DMS79 treated with DMSO at 0.1 percent for 48 hours (cell line): ENCODE measurements at regions not wholly inside any gene's neighbourhood (a gene's known extent, or its start where the extent isn't known, plus 50 kb on each side); places are given as distances from the start of the nearest gene placed in this dataset.
"Not testable (repeated sequence)": the region's sequence is repeated elsewhere in the genome, so short reads cannot be mapped to it uniquely, and the experiment has no call there.

Experiments
- DNase-seq: peaks from one replicate; lab custom pipeline; 2025; lab: John Stamatoyannopoulos, UW

- no peak for DNase-seq
Observed at GRCh38 chr7:156038345-156038744, 226.1 kb upstream of the SHH start.

DNA sequence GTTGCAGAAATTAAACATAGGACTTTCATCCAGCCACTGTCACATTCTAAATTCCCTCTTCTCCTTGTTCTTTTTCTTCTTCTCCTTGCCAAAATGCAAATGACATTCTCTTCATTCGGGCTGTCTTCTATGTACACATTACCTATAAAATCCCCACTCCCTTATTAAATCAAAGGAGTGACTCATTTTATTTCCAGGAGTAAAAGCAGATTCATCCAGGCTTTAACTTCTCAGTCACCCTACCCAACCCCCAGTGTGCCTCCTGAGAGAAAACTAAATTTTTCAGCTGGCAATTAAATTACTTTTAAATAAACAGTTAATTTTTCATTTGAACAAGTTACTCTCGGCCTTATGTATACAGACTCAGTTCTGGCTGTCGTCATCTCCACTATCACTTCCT, 223.9 kb upstream of the SHH start:
- DNase-seq, result no peak

- DNase-seq, result not testable (repeated sequence)
Observed at GRCh38 chr7:156035387-156035786, 223.1 kb upstream of the SHH start.

DNA sequence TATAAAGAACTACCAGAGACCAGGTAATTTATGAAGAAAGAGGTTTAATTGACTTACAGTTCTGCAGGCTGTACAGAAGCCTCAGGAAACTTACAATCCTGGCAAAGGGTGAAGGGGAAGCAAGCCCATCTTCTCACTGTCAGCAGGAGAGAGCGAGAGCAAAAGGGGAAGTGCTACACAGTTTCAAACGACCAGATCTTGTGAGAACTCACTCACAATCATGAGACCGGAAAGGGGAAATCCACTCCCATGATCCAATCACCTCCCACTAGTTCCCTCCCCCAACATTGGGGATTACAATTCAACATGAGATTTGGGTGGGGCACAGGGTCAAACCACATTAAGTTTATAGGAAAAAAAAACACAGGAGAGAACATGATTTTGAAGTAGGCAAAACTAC, 222.1 kb upstream of the SHH start:
- DNase-seq, result no peak

DNA sequence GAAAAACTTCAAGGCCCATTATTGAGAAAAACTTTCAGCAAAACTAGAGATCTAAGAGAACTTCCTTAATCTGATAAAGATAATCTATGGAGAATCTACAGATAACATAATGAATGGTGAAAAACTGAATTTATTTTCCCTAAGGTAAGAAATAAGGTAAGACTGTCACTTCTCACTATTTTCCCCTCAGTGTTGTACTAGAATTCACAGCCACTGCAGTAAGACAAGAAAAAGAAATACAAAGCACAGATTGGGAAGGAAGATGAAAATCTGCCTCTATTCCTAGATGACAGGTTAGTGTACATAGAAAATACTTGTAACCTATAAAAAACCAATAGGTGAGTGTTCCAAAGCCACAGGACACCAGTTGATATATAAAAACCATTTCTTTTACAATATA, 220.7 kb upstream of the SHH start:
- no peak for DNase-seq

GRCh38 chr7:156031679-156032478, 219.6 kb upstream of the SHH start:
- DNase-seq, result no peak

DNA sequence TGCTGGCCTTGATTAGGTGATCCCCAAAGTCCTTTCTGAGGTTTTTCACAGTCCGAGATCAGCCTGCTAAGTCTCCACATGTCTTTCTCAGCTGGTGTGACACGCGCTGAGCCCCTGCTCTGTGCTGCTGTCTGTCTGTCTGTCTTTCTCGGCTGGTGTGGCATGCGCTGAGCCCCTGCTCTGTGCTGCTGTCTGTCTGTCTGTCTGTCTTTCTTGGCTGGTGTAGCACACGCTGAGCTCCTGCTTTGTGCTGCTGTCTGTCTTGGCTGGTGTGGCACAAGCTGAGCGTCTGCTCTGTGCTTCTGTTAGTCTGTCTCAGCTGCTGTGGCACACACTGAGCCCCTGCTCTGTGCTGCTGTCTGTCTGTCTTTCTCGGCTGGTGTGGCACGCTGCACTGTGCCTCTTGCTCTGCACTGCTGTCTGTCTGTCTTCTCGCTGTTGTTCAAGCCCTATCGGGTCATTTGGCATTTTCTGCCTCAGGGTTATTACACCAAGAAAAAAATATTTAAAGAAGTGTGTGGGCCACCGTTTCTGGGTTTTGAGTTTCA, 217.3 kb upstream of the SHH start:
- no peak for DNase-seq

DNA sequence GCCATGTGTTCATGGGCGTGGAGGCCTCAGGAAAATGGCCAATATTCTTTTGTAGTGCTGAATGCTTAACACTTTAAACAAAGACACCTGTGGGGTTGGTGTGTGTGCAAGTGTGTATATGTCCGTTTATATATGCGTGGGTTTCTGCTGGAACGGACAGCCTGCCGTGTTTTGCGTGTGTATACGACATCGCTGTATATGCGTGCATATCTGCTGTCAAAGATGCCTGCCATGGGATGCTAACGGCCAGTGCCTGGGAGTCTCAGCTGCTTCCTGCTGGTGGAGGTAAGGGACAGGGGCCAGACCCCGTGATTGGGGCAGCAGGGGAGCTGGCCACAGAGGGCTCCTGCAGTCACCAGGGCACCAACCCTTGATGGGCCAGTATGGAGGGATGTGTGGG, 216.3 kb upstream of the SHH start:
- no peak for DNase-seq

- no peak for DNase-seq
Observed at GRCh38 chr7:156027821-156028220, 215.6 kb upstream of the SHH start.

- DNase-seq, result no peak
Observed at GRCh38 chr7:156026603-156027002, 214.3 kb upstream of the SHH start.

GRCh38 chr7:156026076-156026600, 213.9 kb upstream of the SHH start:
- no peak for DNase-seq

DNA sequence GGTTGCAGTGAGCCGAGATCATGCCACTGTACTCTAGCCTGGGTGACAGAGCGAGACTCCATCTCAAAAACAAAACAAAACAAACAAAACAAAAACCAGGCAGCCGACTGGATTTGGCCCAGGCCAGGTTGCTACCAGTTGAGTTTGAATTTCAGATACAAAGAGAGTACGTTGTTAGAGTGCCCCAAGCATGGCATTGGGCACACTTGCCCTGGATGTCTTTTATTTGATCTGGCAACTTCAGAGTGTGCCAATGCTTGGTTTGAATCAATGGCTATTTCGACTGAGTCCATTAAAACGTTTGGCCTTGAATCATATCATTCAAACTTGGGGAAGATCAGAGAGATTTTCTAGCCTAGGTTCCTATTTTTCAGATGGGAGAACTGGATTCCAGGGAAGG, 213.4 kb upstream of the SHH start:
- no peak for DNase-seq

- no peak for DNase-seq
Observed at GRCh38 chr7:156024201-156024600, 211.9 kb upstream of the SHH start.

- no peak for DNase-seq
Observed at GRCh38 chr7:156022483-156023459, 210.5 kb upstream of the SHH start.

GRCh38 chr7:156021471-156021870, 209.2 kb upstream of the SHH start:
- DNase-seq, result no peak

- DNase-seq, result no peak
Observed at GRCh38 chr7:156020566-156020965, 208.3 kb upstream of the SHH start.

DNA sequence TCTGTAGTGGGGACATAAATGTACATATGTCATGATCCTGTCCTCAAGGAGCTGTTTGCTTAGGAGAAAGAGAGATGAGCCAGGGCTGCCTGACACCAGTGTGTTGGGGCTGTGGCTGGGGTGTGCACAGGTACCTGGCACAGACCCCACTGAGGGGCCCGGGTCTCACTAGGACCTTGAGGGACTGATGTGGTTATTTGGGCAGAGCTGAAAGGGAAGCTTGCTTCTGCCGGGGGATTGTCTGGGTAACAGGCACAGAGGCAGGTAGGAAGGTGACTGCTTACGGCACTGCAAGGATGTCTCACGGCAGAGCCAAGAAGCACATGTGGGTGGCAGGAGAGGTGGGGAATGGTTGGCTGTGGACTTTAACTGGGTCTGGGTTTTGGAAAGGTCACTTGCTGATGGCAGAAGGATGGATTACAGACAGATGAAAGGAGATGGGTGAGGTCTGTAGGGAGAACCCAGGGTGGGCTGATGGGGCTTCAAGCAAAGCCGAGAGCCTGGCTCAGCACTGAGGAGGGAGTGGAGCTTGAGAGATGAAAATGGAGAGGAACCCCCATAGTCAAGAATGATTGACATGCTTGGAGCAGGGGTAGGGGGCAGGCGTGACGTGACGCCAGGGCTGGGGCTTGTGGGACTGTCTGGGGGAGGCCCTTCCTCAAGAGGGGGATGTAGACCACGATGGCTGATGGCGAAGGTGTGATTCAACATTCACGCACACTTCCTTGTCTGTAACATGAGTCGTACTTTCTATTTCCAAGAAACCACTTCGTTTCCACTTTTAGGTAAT, 207.7 kb upstream of the SHH start:
- DNase-seq, result no peak

DNA sequence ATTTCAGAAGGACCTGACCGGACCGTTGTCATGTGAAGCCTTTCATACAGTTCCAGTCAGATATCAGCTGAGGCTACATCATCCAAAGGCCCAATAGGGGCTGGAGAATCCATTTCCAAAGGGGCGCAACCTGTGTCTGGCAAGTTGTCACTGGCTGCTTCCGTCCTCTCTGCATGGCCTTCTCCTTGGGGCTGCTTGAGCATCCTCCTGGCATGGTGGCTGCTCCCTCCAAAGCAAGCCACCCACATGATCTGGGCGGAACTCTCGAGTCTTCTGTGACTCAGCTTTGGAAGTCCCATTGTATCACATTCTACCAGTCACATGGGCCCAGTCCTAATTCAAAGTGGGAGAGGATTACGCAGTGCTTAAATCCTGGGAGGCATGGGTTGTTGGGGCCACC, 207.0 kb upstream of the SHH start:
- DNase-seq, result no peak

- no peak for DNase-seq
Observed at GRCh38 chr7:156017916-156018700, 205.8 kb upstream of the SHH start.

- DNase-seq, result no peak
Observed at GRCh38 chr7:156017431-156017830, 205.2 kb upstream of the SHH start.
